Sigmoid colon (tissue), 4 donors: ENCODE measurements at regions not wholly inside any gene's neighbourhood (a gene's known extent, or its start where the extent isn't known, plus 50 kb on each side); places are given as distances from the start of the nearest gene placed in this dataset.

ENCODE experiments used
- CTCF ChIP-seq, 4 experiments: fragments of 450-650 bp in 3 of 4; fragments of 200-600 bp in 1 of 4; IDR thresholded peaks; one replicate each; pipeline ENCODE4 v1.5.1; 2016 to 2019; ENCODE audit warnings: antibody characterized with exemption in 4 of 4, mild to moderate bottlenecking in 3 of 4, moderate library complexity in 2 of 4
- POLR2A ChIP-seq, 2 donors: fragments of 450-650 bp; IDR thresholded peaks; one replicate each; pipeline ENCODE4 v1.6.1; 2016; ENCODE audit warnings: antibody characterized with exemption in 2 of 2, mild to moderate bottlenecking in 2 of 2, moderate library complexity in 2 of 2
- POLR2AphosphoS5 ChIP-seq, 4 donors: sonication (generic); formaldehyde crosslinking; IDR thresholded peaks; one replicate each; pipeline ENCODE4 v1.6.1; 2017; ENCODE audit warnings: antibody characterized with exemption in 4 of 4

GRCh38 chr12:30874455-30875321, 51.9 kb upstream of the TSPAN11 start:
- TF ChIP-seq CTCF (IDR thresholded peaks at IDR 0.05) (no peak), POLR2A (IDR thresholded peaks at IDR 0.05) (no peak), POLR2AphosphoS5 (IDR thresholded peaks at IDR 0.05) (no peak)
